T1000 (cell line): ENCODE measurements at regions not wholly inside any gene's neighbourhood (a gene's known extent, or its start where the extent isn't known, plus 50 kb on each side); places are given as distances from the start of the nearest gene placed in this dataset.

ENCODE experiments used
- DNase-seq: peaks from one replicate; lab custom pipeline; 2025; ENCODE audit warnings: mixed read lengths; lab: John Stamatoyannopoulos, UW

DNA sequence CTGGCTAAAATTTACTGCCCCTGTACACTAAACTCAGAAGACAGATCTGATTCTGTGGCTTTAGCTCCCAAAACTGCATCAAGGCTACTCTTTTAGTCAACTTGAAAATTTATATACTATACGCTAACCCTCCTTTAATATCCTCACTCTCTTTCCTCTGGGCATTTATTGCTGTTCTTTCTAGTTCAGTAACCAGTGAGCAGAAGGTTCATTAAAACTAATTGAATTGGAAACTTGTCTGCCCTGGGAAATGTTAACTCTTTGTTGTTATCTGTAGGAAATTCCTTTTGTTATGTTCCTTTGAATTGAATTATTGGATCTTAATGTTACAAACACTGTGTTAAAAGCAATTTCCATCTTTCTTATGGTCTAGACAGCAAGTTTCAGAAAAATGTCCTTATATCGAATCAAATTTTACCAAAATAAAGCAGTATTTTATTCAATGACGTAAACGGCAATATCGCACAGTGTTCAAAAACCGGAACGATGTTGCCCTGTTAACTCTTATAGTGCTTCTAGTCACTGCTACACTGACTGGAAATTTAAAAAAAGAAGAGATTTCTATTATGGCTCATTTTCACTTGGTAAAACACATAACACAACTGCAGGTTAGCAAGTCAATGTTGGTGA lies 168.3 kb downstream of the NR4A2 start:
- no peak for DNase-seq

DNA sequence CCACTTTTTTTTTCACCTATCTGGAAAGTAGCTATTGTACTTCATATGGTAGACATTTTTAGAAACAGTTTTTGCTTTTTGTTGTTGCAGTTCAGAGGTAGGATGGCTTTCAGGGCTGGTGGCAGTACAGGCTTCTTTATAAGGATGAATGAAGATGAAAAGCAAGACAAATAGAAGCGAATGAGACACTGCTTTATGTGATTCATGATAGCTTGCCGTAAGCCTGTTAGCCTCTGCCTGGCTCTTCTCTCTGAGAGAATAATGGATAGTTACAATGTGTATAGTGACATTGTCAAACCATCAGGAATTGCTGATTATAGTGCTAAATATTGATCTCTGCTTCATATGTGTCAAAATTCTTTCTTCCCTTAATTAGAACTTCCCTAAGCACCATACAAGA lies 173.7 kb downstream of the NR4A2 start:
- DNase-seq = no peak

DNA sequence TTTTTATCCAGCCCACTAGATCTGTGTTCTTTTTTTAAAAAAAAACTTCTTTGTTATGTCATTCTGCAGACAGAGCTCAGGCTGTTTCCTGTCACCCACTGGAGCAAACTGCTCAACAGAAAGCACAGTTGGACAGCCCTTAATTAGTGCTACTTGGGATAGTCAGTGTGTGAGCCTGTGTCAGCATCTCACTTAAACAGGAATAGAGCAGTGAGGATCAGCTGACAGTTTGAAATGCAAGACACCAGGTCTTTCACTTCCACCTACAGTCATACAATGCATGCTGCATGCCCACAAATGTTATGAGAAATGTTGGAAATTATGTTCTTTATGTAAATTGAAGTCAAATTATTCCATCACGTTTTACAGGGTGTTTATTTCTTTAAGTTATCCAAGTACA lies 174.9 kb downstream of the NR4A2 start:
- no peak for DNase-seq

DNA sequence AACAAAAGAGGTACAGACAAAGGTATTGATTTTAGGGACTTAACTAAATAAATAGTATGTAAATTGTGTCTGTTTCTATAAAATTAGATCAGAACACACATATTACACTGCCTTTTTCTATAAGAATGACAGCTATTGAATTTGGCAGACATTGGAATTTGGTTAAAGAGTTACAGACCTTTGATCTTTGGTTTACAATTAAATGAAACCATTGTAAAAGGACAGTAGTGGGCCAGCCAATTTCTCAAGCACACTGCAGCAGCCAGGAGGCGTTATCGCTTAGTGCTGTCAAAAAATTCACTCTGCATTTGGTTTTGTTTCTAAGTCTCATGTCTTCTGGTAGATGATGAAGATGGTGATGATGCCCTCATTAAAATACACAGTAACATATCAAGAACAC lies 175.9 kb downstream of the NR4A2 start:
- DNase-seq = no peak

DNA sequence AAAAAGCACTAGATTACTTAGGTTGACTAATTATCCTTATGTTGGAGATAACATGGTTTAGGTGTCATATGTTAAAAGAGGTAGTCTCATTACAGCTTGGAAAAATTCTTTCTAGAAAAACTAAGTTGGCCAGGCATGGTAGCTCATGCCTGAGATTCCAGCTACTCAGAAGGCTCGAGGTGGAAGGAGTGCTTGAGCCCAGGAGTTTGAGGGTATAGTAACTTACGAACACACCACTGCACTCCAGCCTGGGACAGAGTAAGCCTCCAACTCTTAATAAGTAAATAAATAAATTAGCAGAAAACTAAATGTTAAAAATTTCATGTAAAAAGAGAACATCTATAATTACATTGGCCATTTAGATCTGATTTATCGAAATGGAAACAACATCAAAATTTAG lies 177.2 kb downstream of the NR4A2 start:
- no peak for DNase-seq

DNA sequence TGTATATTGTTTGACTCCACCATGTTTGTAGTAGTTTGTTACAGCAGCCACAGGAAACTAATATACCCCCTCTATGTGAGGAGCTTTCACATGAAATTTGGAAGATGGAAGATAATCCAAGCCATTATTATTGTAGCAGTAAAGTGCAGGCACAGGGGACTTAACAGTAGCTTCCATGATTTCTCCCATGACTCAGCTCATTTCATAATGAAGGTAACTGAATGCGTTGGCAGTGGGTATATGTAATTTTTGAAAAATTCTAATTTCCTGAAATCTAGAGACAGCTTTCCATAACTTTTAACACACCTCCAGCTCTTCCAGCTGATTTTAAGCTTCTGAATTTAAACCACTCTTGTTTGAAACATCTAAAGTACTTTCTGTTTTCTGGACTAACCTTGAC lies 181.2 kb downstream of the NR4A2 start:
- DNase-seq = no peak

DNA sequence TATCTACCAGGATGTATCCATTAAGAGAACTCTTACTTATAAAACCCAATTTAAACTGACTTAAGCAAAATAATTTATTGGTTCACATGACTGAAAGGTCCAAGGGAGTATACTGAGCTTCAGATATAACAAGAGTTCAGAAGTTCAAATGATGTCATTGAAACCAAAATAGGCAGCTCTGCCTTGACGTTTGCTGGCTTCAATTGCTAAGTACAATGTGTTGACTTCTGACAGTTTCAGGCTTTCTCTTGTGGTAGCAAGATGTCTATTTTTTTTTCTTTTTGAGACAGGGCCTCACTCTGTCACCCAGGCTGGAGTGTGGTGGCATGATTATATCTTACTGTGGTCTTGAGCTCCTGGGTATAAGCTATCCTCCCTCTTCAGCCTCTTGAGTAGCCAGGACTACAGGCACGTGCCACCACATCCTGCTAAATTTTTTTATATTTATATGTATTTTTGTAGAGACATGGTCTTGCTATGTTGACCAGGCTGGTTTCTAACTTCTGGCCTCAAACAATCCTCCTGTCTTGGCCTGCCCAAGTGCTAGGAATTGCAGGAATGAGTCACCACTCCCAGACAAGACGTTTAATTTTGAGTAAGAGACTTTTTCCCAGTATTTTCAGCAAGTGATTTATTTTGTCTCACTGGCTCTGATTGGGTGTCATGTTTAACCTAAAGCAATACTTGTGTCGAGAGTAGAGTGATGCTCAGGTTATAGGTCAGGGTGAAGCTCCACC lies 184.8 kb downstream of the NR4A2 start:
- no peak for DNase-seq

DNA sequence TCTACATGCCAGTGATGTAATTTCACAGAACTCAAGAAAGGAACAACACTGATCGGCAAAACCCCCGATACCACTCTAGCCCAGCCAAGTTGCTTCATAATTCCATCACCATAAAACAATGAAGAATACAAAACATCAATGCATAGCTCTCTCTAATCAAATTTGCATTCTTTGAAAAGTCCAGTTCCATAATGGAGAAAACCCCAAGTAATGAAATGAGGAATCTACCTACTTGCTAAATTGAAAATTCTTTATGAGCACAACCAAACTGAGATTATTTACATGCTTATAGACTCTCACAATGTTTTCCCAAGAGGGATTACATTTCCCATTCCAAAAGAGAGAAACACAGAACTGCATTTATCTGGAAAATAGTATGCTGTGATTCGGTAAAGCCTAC lies 186.5 kb downstream of the NR4A2 start:
- no peak for DNase-seq

DNA sequence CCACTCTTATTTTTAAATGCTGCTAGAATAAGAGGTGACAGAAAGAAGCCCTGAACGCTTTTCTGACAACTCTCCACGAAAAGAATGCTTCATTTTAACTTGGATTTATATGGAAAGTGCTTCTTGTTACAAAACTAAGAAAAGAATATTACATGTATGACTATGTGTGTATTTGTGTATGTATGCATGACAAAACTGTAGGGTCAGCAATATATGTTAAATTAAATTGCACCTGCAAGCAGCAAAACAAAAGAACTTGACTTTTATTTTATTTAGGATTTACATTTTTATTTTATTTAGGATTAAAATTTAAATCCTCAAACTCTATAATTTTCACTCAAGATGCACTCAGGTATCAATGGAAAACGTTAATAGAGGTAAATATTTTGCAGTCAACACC lies 187.1 kb downstream of the NR4A2 start:
- DNase-seq = no peak

DNA sequence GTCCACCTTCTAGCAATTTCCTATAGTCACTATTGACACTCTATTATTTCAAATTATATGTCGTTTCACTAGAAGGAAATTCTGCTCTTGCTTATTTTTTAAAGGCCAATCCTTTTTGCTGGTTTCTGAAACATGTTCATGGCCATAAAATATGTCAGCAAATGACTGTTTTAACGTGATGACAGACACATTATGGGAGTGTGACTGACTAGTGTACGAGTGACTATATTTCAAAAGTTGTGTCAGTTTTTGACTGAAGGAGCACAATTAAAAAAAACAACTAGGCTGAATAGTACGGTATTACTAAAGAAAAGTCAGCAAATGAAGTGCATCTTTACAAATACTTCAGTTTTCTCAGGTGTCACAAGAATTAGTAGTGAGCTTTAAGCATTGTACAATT lies 196.0 kb downstream of the NR4A2 start:
- DNase-seq = no peak

DNA sequence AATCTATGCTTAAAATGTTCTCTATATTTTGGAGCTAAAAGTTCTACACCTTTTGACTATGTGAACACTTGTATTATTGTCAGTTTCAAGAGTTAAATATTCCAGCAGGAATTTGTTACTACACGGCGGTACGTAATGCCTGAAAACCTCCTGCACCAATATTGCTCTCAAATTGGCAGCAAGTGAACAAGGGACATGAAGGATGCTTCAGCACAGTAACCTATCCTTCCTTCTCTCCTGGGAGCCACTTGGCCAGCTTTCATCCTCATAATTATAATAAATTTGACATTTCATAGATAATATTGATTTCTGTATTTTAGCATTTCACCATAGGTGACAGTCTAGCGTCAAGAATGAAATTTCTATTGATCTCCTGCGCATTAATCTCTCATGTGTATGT lies 197.6 kb downstream of the NR4A2 start:
- no peak for DNase-seq

DNA sequence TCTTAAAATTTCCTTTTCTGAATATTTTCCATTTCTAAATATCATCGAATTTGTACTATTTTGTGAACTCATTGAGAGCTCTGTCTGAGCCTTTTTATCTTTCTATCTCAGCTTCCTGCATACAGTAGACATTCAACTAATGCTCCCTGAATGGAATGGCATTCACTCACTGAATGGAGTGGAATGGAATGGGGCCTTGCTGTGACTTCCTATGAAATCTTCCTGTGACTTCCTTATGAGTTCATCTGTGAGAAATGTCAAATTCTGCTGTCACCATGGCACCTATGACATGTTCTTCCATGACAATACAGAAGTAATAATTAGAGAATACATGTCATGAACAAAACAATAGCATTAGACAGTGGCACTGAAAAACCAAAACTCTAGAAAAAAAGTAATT lies 199.6 kb downstream of the NR4A2 start:
- DNase-seq = no peak

DNA sequence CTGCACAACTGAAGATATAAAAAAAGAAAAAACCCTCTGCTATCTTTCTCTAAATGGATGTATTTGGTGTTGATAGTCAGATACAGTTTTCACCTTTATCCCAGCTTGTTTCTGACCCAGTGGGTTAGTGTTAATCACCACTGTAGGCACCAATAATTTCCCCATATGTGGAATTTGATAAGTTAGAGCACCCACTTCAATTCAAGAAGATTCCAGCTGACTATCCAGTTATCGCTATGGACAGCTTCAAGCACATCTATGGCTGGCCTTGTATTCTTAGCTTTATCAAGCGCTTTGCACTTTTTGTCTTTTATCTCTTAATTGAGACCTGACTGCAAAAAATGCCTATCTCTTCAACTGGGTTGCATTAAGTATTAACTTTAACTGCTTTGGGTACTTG lies 200.4 kb downstream of the NR4A2 start:
- no peak for DNase-seq

DNA sequence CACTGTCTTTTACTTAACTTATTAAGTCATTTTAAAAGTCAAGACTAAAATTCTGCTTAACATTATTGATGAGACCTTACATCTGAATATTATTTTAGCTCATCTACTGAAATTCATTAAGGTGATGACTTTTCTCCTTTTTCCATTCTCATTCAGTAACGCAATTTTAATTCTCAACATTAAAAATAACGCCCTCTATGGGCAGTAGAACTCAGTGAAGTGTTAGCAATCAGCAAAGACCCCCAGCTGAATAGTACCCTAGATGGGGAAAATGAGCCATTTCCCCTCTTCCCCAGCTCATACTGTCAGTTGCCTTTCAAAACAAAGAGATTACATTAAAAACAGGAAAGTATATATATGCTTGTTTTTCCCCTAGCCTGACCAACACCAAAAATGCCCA lies 203.3 kb downstream of the NR4A2 start:
- DNase-seq = no peak

DNA sequence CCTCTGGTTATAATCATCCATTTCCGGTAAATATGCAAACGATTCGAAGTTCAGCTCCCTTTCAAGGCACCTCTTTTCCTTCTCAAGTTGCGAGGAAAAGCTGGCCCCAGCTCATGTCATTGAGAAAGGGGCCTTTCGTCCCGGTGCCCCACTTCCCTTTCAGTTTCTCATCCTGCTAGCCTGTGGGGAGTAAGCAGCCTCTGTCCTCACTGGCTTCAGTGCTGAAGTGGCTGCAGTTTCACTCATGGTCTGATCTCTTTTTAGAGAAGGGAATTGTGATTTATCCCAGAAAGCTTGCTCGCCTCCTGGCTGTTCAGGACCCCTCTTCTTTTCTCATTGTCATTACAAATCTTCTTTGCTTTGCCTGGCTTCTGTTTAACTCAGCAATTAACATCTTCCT lies 207.5 kb downstream of the NR4A2 start:
- DNase-seq = no peak

DNA sequence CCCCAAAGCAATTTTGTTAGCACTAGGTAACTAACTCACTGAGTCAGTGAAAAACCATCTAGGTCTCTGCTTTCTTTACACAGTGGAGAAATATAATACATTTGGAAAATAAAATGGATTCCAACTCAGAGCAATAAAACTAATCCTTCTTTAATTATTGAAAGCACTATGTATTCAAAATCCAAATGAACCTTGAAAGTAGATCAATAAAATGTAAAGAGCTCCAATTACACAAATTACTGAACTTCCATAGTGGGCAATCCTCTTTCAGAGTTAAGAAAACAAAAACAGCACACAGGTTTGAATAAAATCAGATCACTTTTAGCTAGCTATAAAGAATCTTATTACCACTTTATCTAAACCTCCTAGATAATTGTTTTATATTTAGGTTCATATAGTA lies 208.1 kb downstream of the NR4A2 start:
- DNase-seq = no peak

DNA sequence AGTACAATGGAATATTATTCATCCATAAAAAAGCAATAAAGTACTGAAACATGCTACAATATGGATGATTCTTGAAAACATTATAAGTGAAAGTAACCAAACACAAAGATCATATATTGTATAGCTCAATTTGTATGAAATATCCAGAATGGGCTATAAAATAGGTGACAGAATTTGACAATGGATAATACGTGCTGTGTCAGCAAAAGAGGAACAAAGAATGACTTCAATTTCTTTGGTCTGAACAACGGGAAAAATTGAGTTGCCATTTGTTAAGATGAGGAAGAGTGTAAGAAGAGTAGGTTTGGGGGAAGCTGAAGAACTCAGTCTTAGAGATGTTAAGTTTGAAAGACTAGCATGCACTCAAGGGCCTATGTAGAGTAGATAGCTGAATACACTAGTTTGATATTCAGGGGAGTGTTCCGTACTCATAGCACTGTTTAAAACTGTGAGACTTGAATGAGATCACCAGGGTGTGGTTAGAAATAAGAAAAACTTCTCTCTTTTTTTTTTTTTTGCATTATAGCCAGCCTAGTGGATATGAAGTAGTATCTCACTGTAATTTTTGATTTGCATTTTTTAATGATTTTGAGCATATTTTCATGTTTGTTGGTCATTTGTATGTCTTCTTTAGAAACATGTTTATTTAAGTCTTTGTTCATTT lies 213.6 kb downstream of the NR4A2 start:
- DNase-seq = no peak

DNA sequence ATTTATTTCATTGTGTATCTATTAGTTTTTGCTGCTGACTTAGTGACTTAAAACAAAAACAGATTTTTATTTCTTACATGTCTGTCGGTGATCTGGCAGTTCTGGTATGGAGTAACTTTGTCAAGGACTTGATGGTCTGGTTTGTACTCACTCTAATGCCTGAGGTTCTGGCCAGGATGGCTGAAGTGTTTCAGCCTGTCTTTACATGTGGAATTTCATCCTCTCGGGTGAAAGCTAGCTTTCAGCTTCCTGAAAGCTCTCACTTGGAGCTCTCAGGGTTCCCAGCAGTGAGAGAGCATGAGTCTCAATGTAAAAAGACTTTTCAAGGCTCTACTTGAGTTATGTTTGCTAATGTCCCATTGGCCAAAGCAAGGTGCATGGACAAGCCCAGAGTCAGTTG lies 216.4 kb downstream of the NR4A2 start:
- no peak for DNase-seq

DNA sequence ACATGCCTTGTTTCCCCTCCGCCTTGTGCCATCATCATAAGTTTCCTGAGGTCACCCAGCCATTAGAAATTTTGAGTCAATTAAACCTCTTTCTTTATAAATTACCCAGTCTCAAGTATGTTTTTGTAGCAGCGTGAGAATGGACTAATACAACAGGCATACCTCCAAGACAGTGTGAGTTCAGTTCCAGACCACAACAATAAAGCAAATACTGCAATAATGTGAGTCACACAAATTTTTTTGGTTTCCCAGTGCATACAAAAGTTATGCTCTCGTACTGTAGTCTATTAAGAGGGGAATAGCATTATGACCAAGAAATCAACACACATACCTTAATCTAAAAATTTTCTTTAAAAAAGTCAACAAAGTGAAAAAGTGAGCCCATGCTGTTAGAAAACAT lies 217.2 kb downstream of the NR4A2 start:
- DNase-seq = no peak

DNA sequence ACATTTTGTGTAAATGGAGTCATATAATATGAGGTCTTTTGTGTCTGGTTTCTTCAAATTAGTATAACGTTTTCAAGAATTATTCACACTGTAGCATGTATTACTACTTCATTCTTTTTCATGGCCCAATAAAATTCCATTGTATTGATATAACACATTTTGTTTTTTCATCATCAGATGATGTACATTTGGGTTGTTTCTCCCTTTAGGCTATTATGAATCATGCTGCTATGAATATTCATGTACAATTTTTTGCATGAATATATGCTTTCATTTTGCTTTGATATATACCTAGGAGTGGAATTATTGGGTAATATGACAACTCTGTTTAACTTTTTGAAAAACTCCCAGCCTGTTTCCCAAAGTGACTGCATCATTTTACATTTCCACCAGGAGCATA lies 220.2 kb downstream of the NR4A2 start:
- DNase-seq = no peak

DNA sequence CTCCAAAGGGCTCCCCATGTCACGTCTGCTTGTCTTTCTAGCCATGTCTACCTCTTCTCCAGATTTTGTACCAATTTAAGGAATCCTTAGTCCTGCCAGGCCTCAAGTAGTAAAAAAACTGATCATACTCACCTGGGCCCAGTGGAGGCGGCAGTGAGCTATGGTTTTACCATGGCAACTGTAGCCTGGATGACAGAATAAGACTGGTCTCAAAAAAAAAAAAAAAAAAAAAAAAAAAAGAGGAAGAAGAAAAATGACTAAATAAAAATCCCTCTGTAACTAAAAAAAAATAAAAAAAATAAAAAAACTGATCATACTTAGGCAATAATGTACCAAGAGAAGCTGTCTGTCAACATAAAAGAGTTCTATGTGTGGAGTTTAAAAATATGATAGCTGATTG lies 221.6 kb downstream of the NR4A2 start:
- DNase-seq = no peak

DNA sequence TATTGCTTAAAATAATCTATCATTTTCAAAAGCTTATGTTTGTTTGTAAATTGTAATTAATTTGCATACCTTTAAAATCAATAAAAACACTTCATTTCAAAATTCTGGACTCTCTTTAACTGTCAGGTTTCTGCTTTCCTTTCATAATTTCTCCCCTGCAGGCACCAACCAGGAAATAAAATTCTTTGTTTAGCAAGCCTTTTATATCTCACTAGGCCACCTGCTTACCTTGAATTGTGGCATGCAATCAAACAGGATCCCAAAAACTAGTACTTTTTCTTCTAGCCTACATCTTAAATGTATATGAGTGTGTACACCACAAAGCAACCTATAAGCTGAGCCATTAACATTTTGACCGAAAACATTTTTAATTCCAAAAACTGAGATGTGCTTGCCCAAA lies 233.1 kb downstream of the NR4A2 start:
- DNase-seq = no peak

DNA sequence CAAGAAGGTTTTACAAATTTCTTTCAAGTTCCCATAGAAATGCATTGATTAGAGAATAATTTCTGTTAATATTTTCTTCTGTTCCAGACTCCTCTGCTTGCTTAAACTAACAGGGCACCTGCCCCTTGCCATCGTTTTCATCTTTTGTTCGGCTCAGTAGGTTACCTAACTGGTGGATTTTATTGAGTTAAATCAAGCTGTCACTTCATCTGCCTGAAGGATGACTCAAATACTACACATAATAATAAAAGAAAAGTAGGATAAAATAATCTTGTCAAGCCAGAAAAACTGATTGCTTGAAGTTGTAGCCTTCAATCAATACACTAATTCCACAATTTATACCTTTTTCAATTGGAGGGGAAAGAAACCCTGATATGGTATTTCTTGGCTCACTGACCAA lies 234.0 kb downstream of the NR4A2 start:
- no peak for DNase-seq

DNA sequence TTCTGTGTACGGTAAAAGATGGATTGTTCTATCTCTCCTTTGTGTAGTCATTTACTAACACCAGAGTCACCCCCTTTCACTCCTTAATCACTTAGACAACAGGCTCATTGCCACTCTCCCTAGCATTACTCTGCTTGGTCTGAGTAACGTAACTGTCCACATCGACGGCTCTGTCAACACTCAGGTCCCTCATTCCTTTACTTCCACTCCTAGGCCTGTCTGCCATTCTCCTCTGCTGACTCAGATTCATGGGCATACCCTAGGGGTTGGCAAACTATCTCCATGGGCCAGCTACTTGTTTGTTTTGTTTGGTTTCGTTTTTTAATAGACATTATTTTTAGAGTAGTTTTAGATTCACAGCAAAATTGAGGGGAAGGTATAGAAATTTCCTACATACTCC lies 243.9 kb downstream of the NR4A2 start:
- peak; percentile 4 for DNase-seq
